ENCODE measurements at regions not wholly inside any gene's neighbourhood (a gene's known extent, or its start where the extent isn't known, plus 50 kb on each side); places are given as distances from the start of the nearest gene placed in this dataset.

DNA sequence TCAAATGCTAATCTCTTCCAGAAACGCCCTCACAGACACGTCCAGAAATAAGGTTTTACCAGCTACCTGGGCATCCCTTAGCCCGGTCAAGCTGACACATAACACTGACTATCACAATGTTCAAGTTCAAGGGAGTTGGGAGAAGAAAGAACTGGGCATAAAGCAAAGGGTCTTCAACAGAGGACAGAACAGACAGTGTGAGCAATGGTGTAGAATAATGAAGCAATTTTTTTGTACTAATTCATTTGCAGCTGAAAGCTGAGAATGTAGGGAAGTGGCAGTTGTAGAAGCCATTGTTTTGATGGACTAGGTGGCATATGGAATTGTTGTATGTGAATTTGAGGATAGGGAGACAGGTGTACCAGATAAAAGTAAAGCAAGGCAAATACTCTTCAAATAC lies 58.1 kb upstream of the WDFY2 start:
- DNase-seq (ENCODE audit: low read depth), result no peak

DNA sequence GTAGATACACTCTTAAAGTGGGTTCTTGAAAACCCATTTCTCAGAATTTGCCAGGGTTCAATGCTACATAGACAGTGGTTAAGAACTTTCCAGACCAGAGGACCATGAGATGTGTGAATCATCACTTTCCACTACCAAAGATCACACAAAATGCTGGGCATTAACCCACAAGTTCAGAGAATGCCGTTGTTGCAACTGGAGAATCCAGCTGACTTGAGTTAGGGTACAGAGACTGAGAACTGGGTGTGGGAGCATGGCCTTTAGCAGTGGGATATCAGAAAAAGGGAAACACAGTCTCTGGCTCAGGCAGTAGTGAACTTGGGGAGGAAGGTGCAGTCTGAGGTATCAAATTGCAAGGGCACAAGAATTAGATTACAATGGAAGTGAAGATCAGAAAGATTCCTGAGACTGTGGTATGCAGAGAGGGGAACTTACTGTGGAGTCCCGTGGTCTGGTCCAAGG lies 51.5 kb upstream of the WDFY2 start:
- TF ChIP-seq, protein P1, sequence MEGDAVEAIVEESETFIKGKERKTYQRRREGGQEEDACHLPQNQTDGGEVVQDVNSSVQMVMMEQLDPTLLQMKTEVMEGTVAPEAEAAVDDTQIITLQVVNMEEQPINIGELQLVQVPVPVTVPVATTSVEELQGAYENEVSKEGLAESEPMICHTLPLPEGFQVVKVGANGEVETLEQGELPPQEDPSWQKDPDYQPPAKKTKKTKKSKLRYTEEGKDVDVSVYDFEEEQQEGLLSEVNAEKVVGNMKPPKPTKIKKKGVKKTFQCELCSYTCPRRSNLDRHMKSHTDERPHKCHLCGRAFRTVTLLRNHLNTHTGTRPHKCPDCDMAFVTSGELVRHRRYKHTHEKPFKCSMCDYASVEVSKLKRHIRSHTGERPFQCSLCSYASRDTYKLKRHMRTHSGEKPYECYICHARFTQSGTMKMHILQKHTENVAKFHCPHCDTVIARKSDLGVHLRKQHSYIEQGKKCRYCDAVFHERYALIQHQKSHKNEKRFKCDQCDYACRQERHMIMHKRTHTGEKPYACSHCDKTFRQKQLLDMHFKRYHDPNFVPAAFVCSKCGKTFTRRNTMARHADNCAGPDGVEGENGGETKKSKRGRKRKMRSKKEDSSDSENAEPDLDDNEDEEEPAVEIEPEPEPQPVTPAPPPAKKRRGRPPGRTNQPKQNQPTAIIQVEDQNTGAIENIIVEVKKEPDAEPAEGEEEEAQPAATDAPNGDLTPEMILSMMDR (conservative IDR thresholded peaks at IDR 0.05; ENCODE audit: low read length), result no peak
- DNase-seq (ENCODE audit: low read depth), result no peak
- H3K4me3 ChIP-seq (ENCODE audit: low read length), result no peak overlapping the region

More for the DNA sequence above, 58.1 kb upstream of the WDFY2 start:
- H3K4me3 ChIP-seq (ENCODE audit: low read length), result no peak overlapping the region
- TF ChIP-seq, protein P1 (conservative IDR thresholded peaks at IDR 0.05; ENCODE audit: low read length), result no peak

DNA sequence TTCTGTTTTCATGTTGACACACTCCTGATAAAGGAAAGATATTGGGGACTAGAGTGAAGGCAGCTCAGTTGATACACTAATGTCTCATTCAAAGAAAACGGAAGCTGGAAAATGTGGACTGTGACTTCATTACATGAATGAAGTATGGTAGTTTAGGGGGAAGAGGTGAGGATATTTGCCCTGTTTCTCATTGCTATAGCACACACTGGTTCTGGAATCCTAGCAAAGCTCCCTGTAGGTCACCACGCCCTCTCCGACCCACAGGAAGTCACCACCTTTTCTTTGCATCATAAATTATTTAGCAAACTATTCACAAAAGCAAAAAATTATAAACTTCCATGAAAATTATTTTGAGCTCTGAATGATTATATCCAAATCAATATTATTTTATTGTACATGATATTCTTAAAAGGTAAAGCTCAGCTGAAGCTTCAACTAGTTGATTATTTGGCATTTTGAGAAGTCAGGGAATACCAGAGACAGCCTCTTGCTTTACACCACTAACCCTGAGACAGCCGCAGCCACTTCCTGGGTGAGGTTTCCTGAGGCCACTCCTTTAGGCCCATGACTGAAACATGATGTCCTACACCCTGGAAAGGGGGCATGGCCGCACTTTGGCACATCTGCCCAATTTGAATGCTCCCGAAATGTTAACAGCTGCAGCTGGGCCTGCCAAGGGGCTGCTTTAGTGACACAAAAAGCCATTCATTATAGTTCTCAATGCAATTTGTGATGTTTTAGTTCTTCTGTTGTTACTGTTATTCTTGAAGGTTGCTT lies 50.0 kb upstream of the WDFY2 start:
- no peak for DNase-seq (ENCODE audit: low read depth)
- no peak overlapping the region for H3K4me3 ChIP-seq (ENCODE audit: low read length)
- TF ChIP-seq, protein P1 (conservative IDR thresholded peaks at IDR 0.05; ENCODE audit: low read length), result no peak

All from AG10803 (cell line).